ENCODE measurements at regions not wholly inside any gene's neighbourhood (a gene's known extent, or its start where the extent isn't known, plus 50 kb on each side); places are given as distances from the start of the nearest gene placed in this dataset.

DNA sequence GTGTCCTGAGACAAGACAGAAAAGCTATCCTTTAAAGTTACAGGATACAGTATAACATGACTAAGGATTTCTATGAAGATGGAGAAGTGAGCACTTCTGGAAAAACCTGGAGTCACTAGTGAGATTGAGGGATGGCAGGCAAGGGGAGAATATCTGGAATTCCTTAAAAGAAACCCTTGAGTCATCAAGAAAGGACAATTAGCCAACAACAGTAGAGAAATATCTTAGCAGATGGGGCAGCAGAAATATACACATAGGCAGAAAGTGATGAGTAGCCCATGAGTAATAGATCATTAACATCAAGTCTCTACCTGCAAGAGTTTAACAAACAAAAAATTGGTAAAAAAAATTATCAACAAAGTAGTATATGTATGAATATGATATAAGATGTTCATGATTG, 858.8 kb upstream of the FRG1 start:
- DNase-seq (ENCODE audit: low read depth, low spot score) = no peak
- ChIA-PET POLR2A (no interaction called here), CTCF (interaction anchor here (1.0 kb wide), 1 partner anchor 9 kb away, joined by 3 read pairs; no protein-coding TSS in a partner anchor)
- H3K4me3 ChIP-seq (ENCODE audit: low read depth, low read length) = no peak overlapping the region
- TF ChIP-seq, protein P1, sequence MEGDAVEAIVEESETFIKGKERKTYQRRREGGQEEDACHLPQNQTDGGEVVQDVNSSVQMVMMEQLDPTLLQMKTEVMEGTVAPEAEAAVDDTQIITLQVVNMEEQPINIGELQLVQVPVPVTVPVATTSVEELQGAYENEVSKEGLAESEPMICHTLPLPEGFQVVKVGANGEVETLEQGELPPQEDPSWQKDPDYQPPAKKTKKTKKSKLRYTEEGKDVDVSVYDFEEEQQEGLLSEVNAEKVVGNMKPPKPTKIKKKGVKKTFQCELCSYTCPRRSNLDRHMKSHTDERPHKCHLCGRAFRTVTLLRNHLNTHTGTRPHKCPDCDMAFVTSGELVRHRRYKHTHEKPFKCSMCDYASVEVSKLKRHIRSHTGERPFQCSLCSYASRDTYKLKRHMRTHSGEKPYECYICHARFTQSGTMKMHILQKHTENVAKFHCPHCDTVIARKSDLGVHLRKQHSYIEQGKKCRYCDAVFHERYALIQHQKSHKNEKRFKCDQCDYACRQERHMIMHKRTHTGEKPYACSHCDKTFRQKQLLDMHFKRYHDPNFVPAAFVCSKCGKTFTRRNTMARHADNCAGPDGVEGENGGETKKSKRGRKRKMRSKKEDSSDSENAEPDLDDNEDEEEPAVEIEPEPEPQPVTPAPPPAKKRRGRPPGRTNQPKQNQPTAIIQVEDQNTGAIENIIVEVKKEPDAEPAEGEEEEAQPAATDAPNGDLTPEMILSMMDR (IDR thresholded peaks at IDR 0.05; ENCODE audit: insufficient read depth, low read length, missing control alignments) = no peak

DNA sequence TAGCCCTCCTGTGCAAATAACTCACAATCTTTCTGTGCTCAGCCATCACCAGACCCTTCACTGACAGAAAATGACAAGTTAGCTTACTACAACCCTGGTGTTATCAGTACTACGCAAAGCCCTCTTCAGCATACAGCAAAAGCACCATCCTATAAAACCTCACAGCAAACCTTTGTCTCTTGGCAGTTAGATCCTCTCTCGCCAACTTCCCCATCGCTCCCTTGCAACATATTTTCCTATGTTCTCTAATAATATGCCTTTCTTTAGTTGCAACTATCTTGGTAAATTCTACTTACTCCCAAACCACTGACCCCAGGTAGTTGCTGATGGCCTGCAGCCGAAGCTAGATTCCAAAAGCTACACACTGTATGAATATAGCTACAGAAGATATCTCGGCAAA, 856.9 kb upstream of the FRG1 start:
- CTCF ChIA-PET = no interaction called here
- DNase-seq (ENCODE audit: low read depth, low spot score) = no peak
- POLR2A ChIA-PET = no interaction called here
- H3K4me3 ChIP-seq (ENCODE audit: low read depth, low read length) = no peak overlapping the region
- TF ChIP-seq, protein P1 (IDR thresholded peaks at IDR 0.05; ENCODE audit: insufficient read depth, low read length, missing control alignments) = no peak

DNA sequence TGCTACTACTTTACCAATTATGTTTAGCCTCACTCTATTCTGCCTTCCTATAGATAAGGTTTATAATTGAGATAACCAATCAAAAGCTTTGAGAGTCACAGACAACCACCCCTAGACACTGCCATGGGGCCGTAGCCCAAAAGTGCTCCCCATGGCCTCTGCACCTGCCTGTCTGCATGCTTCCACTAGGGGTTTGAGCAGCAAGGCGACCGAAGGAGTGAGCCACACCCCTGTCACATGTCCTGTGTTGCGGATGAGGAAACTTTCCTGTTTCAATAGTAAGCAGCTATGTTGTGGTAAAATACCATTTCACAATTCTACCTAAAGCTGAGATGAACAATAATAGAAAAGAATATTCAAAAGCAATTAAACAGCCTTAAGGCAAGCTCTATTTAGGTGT, 856.0 kb upstream of the FRG1 start:
- no peak for DNase-seq (ENCODE audit: low read depth, low spot score)
- ChIA-PET CTCF (no interaction called here), POLR2A (interaction anchor here (0.6 kb wide), 1 partner anchor 100 kb away, joined by 4 read pairs; no protein-coding TSS in a partner anchor)
- H3K4me3 ChIP-seq (ENCODE audit: low read depth, low read length) = no peak overlapping the region
- TF ChIP-seq, protein P1 (IDR thresholded peaks at IDR 0.05; ENCODE audit: insufficient read depth, low read length, missing control alignments) = no peak

DNA sequence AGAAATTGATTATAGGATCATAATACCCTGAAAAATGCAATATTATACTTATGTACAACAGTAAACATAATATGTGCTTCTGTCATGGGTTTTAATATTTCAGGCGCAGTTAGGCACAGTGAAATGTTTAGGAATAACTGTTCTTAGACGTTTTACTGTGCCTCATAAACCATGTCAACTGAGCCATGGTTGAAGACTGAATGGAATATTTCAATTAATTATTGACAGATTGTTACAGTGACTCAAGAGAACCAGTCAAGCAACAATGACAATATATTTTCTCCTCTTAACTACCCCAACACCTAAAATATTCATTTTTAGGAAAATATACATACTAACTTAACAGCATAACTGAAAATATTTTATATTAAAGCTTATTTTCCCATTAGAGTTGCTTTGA, 852.7 kb upstream of the FRG1 start:
- POLR2A ChIA-PET = no interaction called here
- CTCF ChIA-PET = interaction anchor here (2.9 kb wide), 1 partner anchor 36 kb away, joined by 11 read pairs; no protein-coding TSS in a partner anchor
- no peak for DNase-seq (ENCODE audit: low read depth, low spot score)
- H3K4me3 ChIP-seq (ENCODE audit: low read depth, low read length) = no peak overlapping the region
- TF ChIP-seq, protein P1 (IDR thresholded peaks at IDR 0.05; ENCODE audit: insufficient read depth, low read length, missing control alignments) = no peak

DNA sequence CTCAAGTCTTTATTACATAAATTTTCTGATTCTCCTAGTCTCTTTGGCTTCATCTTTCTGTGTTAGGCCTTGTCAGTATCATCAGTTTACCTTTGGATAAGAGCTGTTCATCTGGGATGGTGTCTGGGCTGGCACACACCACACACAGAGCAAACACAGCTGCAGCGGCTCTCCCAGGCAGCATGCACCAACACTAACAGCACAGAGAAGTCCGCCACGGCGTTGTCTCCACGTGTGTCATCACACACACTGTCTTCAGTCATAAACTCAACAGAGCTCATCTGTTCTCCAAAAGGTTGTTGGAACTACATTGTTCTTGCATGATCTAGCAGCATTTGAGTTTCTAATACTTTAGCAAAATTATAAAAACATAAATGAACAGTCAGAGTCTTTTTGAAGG, 851.9 kb upstream of the FRG1 start:
- no peak for DNase-seq (ENCODE audit: low read depth, low spot score)
- CTCF ChIA-PET = interaction anchor here (0.6 to 2.9 kb wide), 3 partner anchors 11 to 36 kb away, joined by 4 to 11 read pairs (median 5); no protein-coding TSS in a partner anchor
- TF ChIP-seq, protein P1 (IDR thresholded peaks at IDR 0.05; ENCODE audit: insufficient read depth, low read length, missing control alignments) = no peak
- H3K4me3 ChIP-seq (ENCODE audit: low read depth, low read length) = no peak overlapping the region
- POLR2A ChIA-PET = no interaction called here

DNA sequence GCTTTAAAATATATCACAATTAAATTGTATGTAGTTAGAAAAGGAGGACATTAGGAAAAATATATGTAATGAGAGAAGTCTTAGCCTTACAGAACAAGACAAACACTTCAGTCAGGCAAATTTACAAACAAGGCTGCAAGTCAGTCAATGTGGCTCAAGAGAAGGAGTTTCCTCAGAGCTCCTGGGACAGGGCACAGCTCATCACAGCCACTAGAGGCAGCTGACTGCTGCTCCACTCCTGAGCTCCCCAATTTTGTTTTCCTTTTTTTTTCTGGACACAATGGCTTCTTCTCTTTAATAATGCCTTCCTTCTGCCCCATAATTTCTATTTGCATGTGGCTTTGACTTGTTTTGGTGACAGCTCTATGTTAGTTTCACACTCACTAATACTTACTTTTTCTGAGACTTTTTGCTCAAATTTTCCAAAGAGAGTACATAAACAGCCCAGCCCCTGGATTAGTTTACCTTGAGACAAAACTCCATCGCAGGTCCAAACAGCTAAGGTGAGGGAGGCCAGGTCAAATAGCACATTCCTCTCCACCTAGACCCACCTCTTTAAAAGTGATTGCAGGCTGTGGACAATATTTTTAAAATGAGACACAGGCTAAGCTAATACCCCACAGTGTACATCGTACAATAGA, 850.4 kb upstream of the FRG1 start:
- CTCF ChIA-PET = interaction anchor here (0.7 to 2.9 kb wide), 8 partner anchors 9 to 68 kb away, joined by 3 to 11 read pairs (median 4); no protein-coding TSS in a partner anchor
- TF ChIP-seq, protein P1 (IDR thresholded peaks at IDR 0.05; ENCODE audit: insufficient read depth, low read length, missing control alignments) = peak; percentile 59
- no peak overlapping the region for H3K4me3 ChIP-seq (ENCODE audit: low read depth, low read length)
- no peak for DNase-seq (ENCODE audit: low read depth, low spot score)
- POLR2A ChIA-PET = no interaction called here
